ENCODE measurements at regions not wholly inside any gene's neighbourhood (a gene's known extent, or its start where the extent isn't known, plus 50 kb on each side); places are given as distances from the start of the nearest gene placed in this dataset.

GRCh38 chr14:58736606-58737005 is 98.8 kb downstream of the DACT1 start:
- intact Hi-C loops (cut with DNase I): no loop called here
- ATAC-seq: no peak

GRCh38 chr14:58737511-58737910 is 99.7 kb downstream of the DACT1 start:
- DNase-seq (no peak), ATAC-seq (no peak)
- Histone ChIP-seq H3K27me3 (no peaks in the 10 kb centered on the region), H3K4me1 (peaks cover 8% of the 10 kb centered on the region), H3K9me3 (no peaks in the 10 kb centered on the region), H3K4me3 (no peak overlapping the region), H3K27ac (no peak overlapping the region), H3K36me3 (replicated peaks in 1 of 2; ENCODE audit: insufficient read depth in 1 of 2, low read depth in 2 of 2) (no peaks in the 10 kb centered on the region)
- WGBS, 2 donors: 90 to 93% methylated on average over 5 of the region's 5 CpGs
- TF ChIP-seq POLR2A (IDR thresholded peaks at IDR 0.05) (no peak), CTCF (IDR thresholded peaks at IDR 0.05) (no peak)
- intact Hi-C loops (cut with DNase I): no loop called here

More at GRCh38 chr14:58736606-58737005, 98.8 kb downstream of the DACT1 start:
- 71 to 73% methylated on average over 4 of the region's 4 CpGs for WGBS, 2 donors
- no peak for TF ChIP-seq POLR2A (IDR thresholded peaks at IDR 0.05)
- no peak for TF ChIP-seq CTCF (IDR thresholded peaks at IDR 0.05)
- DNase-seq: no peak
- Histone ChIP-seq H3K27ac (no peak overlapping the region), H3K4me1 (peaks cover 8% of the 10 kb centered on the region), H3K9me3 (no peaks in the 10 kb centered on the region), H3K4me3 (no peak overlapping the region), H3K36me3 (replicated peaks in 1 of 2; ENCODE audit: insufficient read depth in 1 of 2, low read depth in 2 of 2) (no peaks in the 10 kb centered on the region), H3K27me3 (no peaks in the 10 kb centered on the region)

- ATAC-seq: no peak
- no peaks in the 10 kb centered on the region for H3K27me3 ChIP-seq
- H3K4me1 ChIP-seq: peaks cover 8% of the 10 kb centered on the region
- no peak overlapping the region for H3K27ac ChIP-seq
- 57 to 81% methylated on average over 3 of the region's 3 CpGs for WGBS, 2 donors
- TF ChIP-seq POLR2A (IDR thresholded peaks at IDR 0.05) (no peak), CTCF (IDR thresholded peaks at IDR 0.05) (no peak)
- no peaks in the 10 kb centered on the region for H3K9me3 ChIP-seq
- H3K36me3 ChIP-seq (replicated peaks in 1 of 2; ENCODE audit: insufficient read depth in 1 of 2, low read depth in 2 of 2): no peaks in the 10 kb centered on the region
- no peak for DNase-seq
- H3K4me3 ChIP-seq: no peak overlapping the region
- intact Hi-C loops (cut with DNase I): no loop called here
Measured at GRCh38 chr14:58738189-58738836, 100.6 kb downstream of the DACT1 start.

DNA sequence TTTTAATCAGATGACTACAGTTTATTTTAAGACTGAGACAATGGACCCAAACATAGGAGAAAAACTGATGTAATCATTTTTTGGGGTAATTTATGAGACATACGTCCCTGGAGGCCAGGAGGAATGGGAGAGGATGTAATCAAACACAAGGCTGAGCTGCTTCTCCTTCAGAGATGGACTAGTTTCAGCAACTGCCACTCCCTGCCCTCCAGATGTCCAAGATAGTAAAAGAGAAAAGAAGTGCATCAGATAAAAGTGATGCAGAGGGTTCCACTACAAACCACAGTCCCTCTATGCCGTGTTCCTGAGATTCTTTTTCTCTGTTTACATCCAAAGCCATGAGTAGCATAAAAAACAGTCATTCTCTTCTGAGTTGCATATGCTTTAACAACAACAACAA is 101.1 kb downstream of the DACT1 start:
- ATAC-seq: no peak

More for the DNA sequence above, 101.1 kb downstream of the DACT1 start:
- Histone ChIP-seq H3K27ac (no peak overlapping the region), H3K4me1 (peaks cover 8% of the 10 kb centered on the region), H3K27me3 (no peaks in the 10 kb centered on the region), H3K36me3 (replicated peaks in 1 of 2; ENCODE audit: insufficient read depth in 1 of 2, low read depth in 2 of 2) (no peaks in the 10 kb centered on the region), H3K4me3 (no peak overlapping the region), H3K9me3 (no peaks in the 10 kb centered on the region)
- no peak for DNase-seq
- TF ChIP-seq CTCF (IDR thresholded peaks at IDR 0.05) (no peak), POLR2A (IDR thresholded peaks at IDR 0.05) (no peak)
- 71 to 76% methylated on average over 2 of the region's 2 CpGs for WGBS, 2 donors
- intact Hi-C loops (cut with DNase I): no loop called here
